IMR-90 (cell line): ENCODE measurements at regions not wholly inside any gene's neighbourhood (a gene's known extent, or its start where the extent isn't known, plus 50 kb on each side); places are given as distances from the start of the nearest gene placed in this dataset.

ENCODE experiments used
- ATAC-seq: fragments of 200-7000 bp; cut with Tn5 transposase; 2 replicates; pipeline ENCODE4 v1.9.1; 2020; ENCODE audit warnings: low read depth, mild to moderate bottlenecking, moderate library complexity
- BruUV-seq: library from RNA; stranded (reverse); fragments of 400-500 nt; replicated peaks from 2 replicates; lab custom pipeline; 2021; lab: Mats Ljungman, UMichigan
- CTCF ChIA-PET: fragments of 300-600 bp; formaldehyde crosslinking; extraction: SDS; loops from one replicate; lab custom pipeline; 2021; ENCODE audit warnings: antibody characterized with exemption; lab: Yijun Ruan, JAX
- POLR2A ChIA-PET: fragments of 300-600 bp; sonication (Branson Sonifier 250); formaldehyde crosslinking; loops from one replicate; lab custom pipeline; 2022; ENCODE audit warnings: antibody characterized with exemption; ENCODE audit not compliant: unreplicated experiment; lab: Charles Lee
- DNase-seq: peaks from one replicate; pipeline ENCODE4 v3.0.0; 2013
- H2AFZ ChIP-seq: replicated peaks from 2 replicates; pipeline ENCODE3; 2013; ENCODE audit warnings: low read length, mild to moderate bottlenecking; ENCODE audit not compliant: poor library complexity
- H2AK5ac ChIP-seq: 2 replicates; pipeline ENCODE4 v1.6.1; 2013; ENCODE audit warnings: low read depth, low read length, inconsistent platforms
- H2AK9ac ChIP-seq: replicated peaks from 2 replicates; pipeline ENCODE3; 2013; ENCODE audit warnings: mild to moderate bottlenecking, low read depth, low read length, moderate library complexity; ENCODE audit not compliant: poor library complexity
- H2BK120ac ChIP-seq: 2 replicates; pipeline ENCODE4 v1.6.1; 2013; ENCODE audit warnings: low read depth, low read length, inconsistent platforms
- H2BK15ac ChIP-seq: 3 replicates; pipeline ENCODE4 v1.6.1; 2013; ENCODE audit warnings: low read depth, low read length, inconsistent platforms
- H2BK20ac ChIP-seq: 2 replicates; pipeline ENCODE4 v1.6.1; 2013; ENCODE audit warnings: low read depth, mild to moderate bottlenecking, inconsistent platforms, low read length, moderate library complexity
- H2BK5ac ChIP-seq: 2 replicates; pipeline ENCODE4 v1.6.1; 2013; ENCODE audit warnings: mild to moderate bottlenecking, low read depth, low read length, inconsistent platforms; ENCODE audit not compliant: poor library complexity, severe bottlenecking
- H3K14ac ChIP-seq: replicated peaks from 2 replicates; pipeline ENCODE4 v1.6.1; 2013; ENCODE audit warnings: low read depth, low read length, inconsistent platforms
- H3K18ac ChIP-seq: 2 replicates; pipeline ENCODE4 v1.6.1; 2013; ENCODE audit warnings: low read depth, low read length, control low read depth
- H3K23ac ChIP-seq: 2 replicates; pipeline ENCODE4 v1.6.1; 2013; ENCODE audit warnings: low read depth, low read length, inconsistent platforms
- H3K27ac ChIP-seq: 2 replicates; pipeline ENCODE4 v1.5.1; 2013; ENCODE audit warnings: mild to moderate bottlenecking, control low read depth, low read length; ENCODE audit not compliant: insufficient read depth
- H3K27me3 ChIP-seq: 2 replicates; pipeline ENCODE4 v1.6.1; 2013; ENCODE audit warnings: low read length; ENCODE audit not compliant: control insufficient read depth, insufficient read depth
- H3K36me3 ChIP-seq: 2 replicates; pipeline ENCODE4 v1.6.1; 2013; ENCODE audit warnings: low read length, mixed read lengths; ENCODE audit not compliant: control insufficient read depth, insufficient read depth
- H3K4ac ChIP-seq: 2 replicates; pipeline ENCODE4 v1.6.1; 2013; ENCODE audit warnings: low read depth, low read length, inconsistent platforms
- H3K4me1 ChIP-seq: 2 replicates; pipeline ENCODE4 v1.6.1; 2013; ENCODE audit warnings: low read length, mixed read lengths; ENCODE audit not compliant: control insufficient read depth, insufficient read depth
- H3K4me2 ChIP-seq: 2 replicates; pipeline ENCODE4 v1.6.1; 2013; ENCODE audit warnings: low read depth, mild to moderate bottlenecking, control low read depth, low read length, moderate library complexity
- H3K4me3 ChIP-seq: 2 replicates; pipeline ENCODE4 v1.5.1; 2013; ENCODE audit warnings: low read depth, mild to moderate bottlenecking, control low read depth, low read length, moderate library complexity; ENCODE audit not compliant: insufficient read depth
- H3K56ac ChIP-seq: 2 replicates; pipeline ENCODE4 v1.6.1; 2013; ENCODE audit warnings: low read length, inconsistent platforms; ENCODE audit not compliant: insufficient read depth; ENCODE audit errors: extremely low read depth
- H3K79me1 ChIP-seq, 2 experiments: 2 replicates each; pipeline ENCODE4 v1.6.1; 2013; ENCODE audit warnings: low read length in 2 of 2, inconsistent platforms in 1 of 2, low read depth in 1 of 2
- H3K9ac ChIP-seq: 2 replicates; pipeline ENCODE4 v1.6.1; 2013; ENCODE audit warnings: low read depth, low read length, control low read depth
- H3K9me1 ChIP-seq: 2 replicates; pipeline ENCODE4 v1.6.1; 2013; ENCODE audit warnings: low read length, inconsistent platforms; ENCODE audit not compliant: insufficient read depth
- H3K9me3 ChIP-seq: 2 replicates; pipeline ENCODE4 v1.6.1; 2013; ENCODE audit warnings: low read length; ENCODE audit not compliant: control insufficient read depth, insufficient read depth
- H4K20me1 ChIP-seq: 2 replicates; pipeline ENCODE4 v1.6.1; 2013; ENCODE audit warnings: low read length, inconsistent platforms; ENCODE audit not compliant: insufficient read depth
- H4K5ac ChIP-seq: 2 replicates; pipeline ENCODE4 v1.6.1; 2013; ENCODE audit warnings: mild to moderate bottlenecking, low read depth, low read length, control low read depth
- H4K8ac ChIP-seq, 2 experiments: 2 replicates each; pipeline ENCODE4 v1.6.1; 2013; ENCODE audit warnings: low read depth in 2 of 2, low read length in 2 of 2, control low read depth in 1 of 2, inconsistent platforms in 1 of 2
- H4K91ac ChIP-seq: 2 replicates; pipeline ENCODE4 v1.6.1; 2013; ENCODE audit warnings: low read depth, low read length, inconsistent platforms; ENCODE audit not compliant: insufficient read depth
- BHLHE40 ChIP-seq: fragments of 150-350 bp; IDR thresholded peaks from 2 replicates; pipeline ENCODE4 v1.6.1; 2016; ENCODE audit warnings: mild to moderate bottlenecking, low read depth, low read length
- CTCF ChIP-seq: conservative IDR thresholded peaks from 2 replicates; pipeline ENCODE4 v1.5.1; 2012; ENCODE audit warnings: mild to moderate bottlenecking, low read depth, low read length, improper control_type of control experiment
- FOS ChIP-seq: fragments of 150-350 bp; IDR thresholded peaks from 2 replicates; pipeline ENCODE4 v1.6.1; 2016; ENCODE audit warnings: low read depth, low read length
- MAZ ChIP-seq: IDR thresholded peaks from 2 replicates; pipeline ENCODE4 v1.6.1; 2012; ENCODE audit warnings: low read depth, mild to moderate bottlenecking, low read length, improper control_type of control experiment, moderate library complexity, borderline replicate concordance
- MXI1 ChIP-seq: IDR thresholded peaks from 2 replicates; pipeline ENCODE4 v1.6.1; 2012; ENCODE audit warnings: low read depth, mild to moderate bottlenecking, low read length, moderate library complexity, borderline replicate concordance
- NFE2L2 ChIP-seq: fragments of 150-350 bp; IDR thresholded peaks from 2 replicates; pipeline ENCODE4 v1.6.1; 2016; ENCODE audit warnings: low read depth, mild to moderate bottlenecking, low read length
- RCOR1 ChIP-seq: IDR thresholded peaks from 2 replicates; pipeline ENCODE4 v1.6.1; 2012; ENCODE audit warnings: mild to moderate bottlenecking, low read length, improper control_type of control experiment; ENCODE audit not compliant: insufficient replicate concordance
- RFX5 ChIP-seq: IDR thresholded peaks from 2 replicates; pipeline ENCODE4 v1.8.0; 2012; ENCODE audit warnings: low read depth, mild to moderate bottlenecking, low read length, moderate library complexity
- dilution Hi-C: fragments of 300-500 bp; cut with HindIII; formaldehyde crosslinking; loops from one replicate; pipeline ENCODE4 v1.14.3; 2018; ENCODE audit warnings: low sequenced_read_pairs; ENCODE audit not compliant: unreplicated experiment
- in situ Hi-C: fragments of 300-500 bp; cut with MboI; formaldehyde crosslinking; loops from 3 replicates; pipeline ENCODE4 v1.14.3; 2019; ENCODE audit warnings: low sequenced_read_pairs, inconsistent platforms, mixed read lengths
- intact Hi-C: fragments of 100-400 bp; cut with micrococcal nuclease; formaldehyde crosslinking; loops from 2 replicates; pipeline ENCODE4 v1.10.0; 2022
- TF ChIP-seq, protein P1 (sequence below): fragments of 150-350 bp; IDR thresholded peaks from 2 replicates; pipeline ENCODE4 v1.6.1; 2016; ENCODE audit warnings: low read depth, mild to moderate bottlenecking, low read length, moderate library complexity, borderline replicate concordance

- peak; percentile 68 for DNase-seq
- H3K27me3 ChIP-seq: no peaks in the 10 kb centered on the region
- intact Hi-C loops: no loop called here
These were observed 637.4 kb downstream of the CD109 start for GRCh38 chr6:74333406-74333805.

More at GRCh38 chr6:74333406-74333805, 637.4 kb downstream of the CD109 start:
- no peak overlapping the region for H3K27ac ChIP-seq
- H2BK20ac ChIP-seq: no peak overlapping the region
- H4K91ac ChIP-seq: no peak overlapping the region
- H2AK9ac ChIP-seq: no peak overlapping the region
- CTCF ChIA-PET: interaction anchor here (1.1 kb wide), 1 partner anchor 9 kb away, joined by 3 read pairs; no protein-coding TSS in a partner anchor
- no peak overlapping the region; a peak in 1 of 4 replicates for H4K8ac ChIP-seq
- H3K4me3 ChIP-seq: no peak overlapping the region
- H4K20me1 ChIP-seq: no peaks in the 10 kb centered on the region
- no peak overlapping the region for H3K23ac ChIP-seq
- H3K9ac ChIP-seq: no peak overlapping the region
- no peak overlapping the region for H2BK120ac ChIP-seq
- peak overlapping the region; percentile 81 for H2BK5ac ChIP-seq
- H3K36me3 ChIP-seq: no peaks in the 10 kb centered on the region
- H4K5ac ChIP-seq: no peak overlapping the region
- H3K18ac ChIP-seq: no peak overlapping the region; the same call in 1 of the 2 replicates
- no peaks in the 10 kb centered on the region for H3K9me3 ChIP-seq
- no peak overlapping the region for H3K4ac ChIP-seq
- POLR2A ChIA-PET: no interaction called here
- H2AK5ac ChIP-seq: no peak overlapping the region
- peak overlapping the region; percentile 40; the same call in 1 of the 2 replicates for H3K4me2 ChIP-seq
- peaks cover 3% of the 10 kb centered on the region; the same call in 1 of the 2 replicates for H3K9me1 ChIP-seq
- ATAC-seq: peak; percentile 78
- dilution Hi-C loops (no loop called here), in situ Hi-C loops (no loop called here)
- no peak overlapping the region for H2BK15ac ChIP-seq
- H3K14ac ChIP-seq: no peak overlapping the region
- TF ChIP-seq FOS: no peak
- TF ChIP-seq, protein P1, sequence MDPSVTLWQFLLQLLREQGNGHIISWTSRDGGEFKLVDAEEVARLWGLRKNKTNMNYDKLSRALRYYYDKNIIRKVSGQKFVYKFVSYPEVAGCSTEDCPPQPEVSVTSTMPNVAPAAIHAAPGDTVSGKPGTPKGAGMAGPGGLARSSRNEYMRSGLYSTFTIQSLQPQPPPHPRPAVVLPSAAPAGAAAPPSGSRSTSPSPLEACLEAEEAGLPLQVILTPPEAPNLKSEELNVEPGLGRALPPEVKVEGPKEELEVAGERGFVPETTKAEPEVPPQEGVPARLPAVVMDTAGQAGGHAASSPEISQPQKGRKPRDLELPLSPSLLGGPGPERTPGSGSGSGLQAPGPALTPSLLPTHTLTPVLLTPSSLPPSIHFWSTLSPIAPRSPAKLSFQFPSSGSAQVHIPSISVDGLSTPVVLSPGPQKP: no peak
- TF ChIP-seq CTCF: no peak
- no peak for TF ChIP-seq NFE2L2
- no peak for TF ChIP-seq BHLHE40
- no peak for TF ChIP-seq MXI1
- TF ChIP-seq MAZ: no peak
- no peak for TF ChIP-seq RCOR1
- no peak for TF ChIP-seq RFX5
- H3K56ac ChIP-seq: no peak overlapping the region
- no peaks in the 10 kb centered on the region for H3K79me1 ChIP-seq
- no peak overlapping the region for H2AFZ ChIP-seq
- peaks cover 8% of the 10 kb centered on the region; the same call in 1 of the 2 replicates for H3K4me1 ChIP-seq
- no TSS peak for BruUV-seq
